ENCODE measurements at regions not wholly inside any gene's neighbourhood (a gene's known extent, or its start where the extent isn't known, plus 50 kb on each side); places are given as distances from the start of the nearest gene placed in this dataset.

- Mint-ChIP-seq H3K4me3 (no peak overlapping the region), H3K36me3 (ENCODE audit: low read depth) (no peaks in the 10 kb centered on the region), H3K4me1 (ENCODE audit: low read depth) (no peaks in the 10 kb centered on the region), H3K9me3 (no peaks in the 10 kb centered on the region), H3K27ac (no peak overlapping the region), H3K27me3 (peaks cover 23% of the 10 kb centered on the region)
Observed at GRCh38 chr17:79299349-79299748, 224.7 kb downstream of the ENGASE start.

- Mint-ChIP-seq H3K36me3 (ENCODE audit: low read depth) (no peaks in the 10 kb centered on the region), H3K27me3 (peaks cover 27% of the 10 kb centered on the region), H3K9me3 (no peaks in the 10 kb centered on the region), H3K27ac (no peak overlapping the region), H3K4me1 (ENCODE audit: low read depth) (no peaks in the 10 kb centered on the region), H3K4me3 (no peak overlapping the region)
Observed at GRCh38 chr17:79298799-79299198, 224.2 kb downstream of the ENGASE start.

DNA sequence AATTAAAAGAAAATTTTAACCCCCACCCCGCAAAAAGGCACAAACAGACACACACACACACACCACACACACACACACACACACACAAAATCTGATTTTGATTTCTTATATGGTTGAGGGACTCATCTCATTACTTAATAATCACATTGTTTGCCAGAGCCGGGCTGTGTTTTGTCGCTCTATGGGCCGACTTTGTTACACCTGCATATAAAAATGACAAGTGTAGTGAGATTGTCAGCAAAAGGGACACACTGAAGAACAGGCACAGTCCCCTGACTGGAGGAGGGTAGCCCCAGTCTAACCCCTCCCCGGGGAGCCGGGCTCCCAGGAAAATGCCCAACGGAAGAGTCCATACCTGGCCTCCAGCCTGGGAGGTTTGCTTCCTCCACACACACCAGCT is 221.6 kb downstream of the ENGASE start:
- H3K27ac Mint-ChIP-seq = no peak overlapping the region
- H3K4me3 Mint-ChIP-seq = no peak overlapping the region
- peaks cover 30% of the 10 kb centered on the region for H3K27me3 Mint-ChIP-seq
- H3K4me1 Mint-ChIP-seq (ENCODE audit: low read depth) = no peaks in the 10 kb centered on the region
- no peaks in the 10 kb centered on the region for H3K36me3 Mint-ChIP-seq (ENCODE audit: low read depth)
- no peaks in the 10 kb centered on the region for H3K9me3 Mint-ChIP-seq

DNA sequence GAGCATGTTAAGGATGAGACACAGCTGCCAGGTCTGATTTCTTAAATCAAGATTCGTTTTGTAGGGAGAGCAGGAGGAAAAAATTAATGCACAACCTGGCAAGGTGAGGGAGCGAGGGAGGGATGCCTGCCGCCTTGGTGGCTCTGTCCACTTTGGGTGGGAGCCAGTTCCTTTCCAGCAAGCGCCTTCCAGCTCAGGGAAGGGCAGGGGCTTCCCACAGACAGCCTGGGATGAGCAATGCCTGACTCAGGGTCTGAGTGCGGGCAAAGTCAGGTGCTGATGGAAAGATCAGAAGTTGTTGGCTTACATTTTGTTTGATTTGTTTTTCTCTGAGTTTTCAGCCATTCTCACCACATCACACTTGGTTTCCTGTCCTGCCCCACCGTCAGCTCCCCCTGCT is 220.7 kb downstream of the ENGASE start:
- no peak overlapping the region for H3K27ac Mint-ChIP-seq
- no peak overlapping the region for H3K4me3 Mint-ChIP-seq
- H3K4me1 Mint-ChIP-seq (ENCODE audit: low read depth) = no peaks in the 10 kb centered on the region
- H3K27me3 Mint-ChIP-seq = peaks cover 31% of the 10 kb centered on the region
- H3K9me3 Mint-ChIP-seq = no peaks in the 10 kb centered on the region
- H3K36me3 Mint-ChIP-seq (ENCODE audit: low read depth) = no peaks in the 10 kb centered on the region

DNA sequence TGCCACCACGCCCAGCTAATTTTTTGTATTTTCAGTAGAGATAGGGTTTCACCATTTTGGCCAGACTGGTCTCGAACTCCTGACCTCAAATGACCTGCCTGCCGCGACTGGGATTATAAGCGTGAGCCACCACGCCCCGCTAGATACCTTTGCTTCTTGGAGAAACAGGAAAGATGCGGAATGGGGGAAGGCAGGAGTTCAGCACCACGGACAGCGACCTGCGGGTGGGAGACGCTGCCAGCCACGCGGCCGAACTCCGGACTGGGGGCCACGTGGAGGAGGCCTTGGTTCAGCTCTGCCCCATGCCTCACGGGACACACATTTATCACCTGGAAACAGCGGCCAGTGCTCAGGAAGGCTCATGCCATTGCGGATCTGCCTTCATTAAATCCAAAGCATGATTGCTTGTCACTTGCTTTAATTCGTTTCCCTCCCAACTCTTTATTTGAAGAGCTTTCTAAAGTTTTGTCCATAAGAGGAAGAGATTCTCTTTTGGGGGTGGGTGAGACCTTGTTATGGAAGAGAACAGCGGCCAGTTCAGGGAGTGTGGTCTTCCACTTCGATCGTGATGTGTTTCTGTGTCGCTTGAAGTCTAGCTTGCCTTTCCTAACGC is 219.9 kb downstream of the ENGASE start:
- no peaks in the 10 kb centered on the region for H3K9me3 Mint-ChIP-seq
- H3K27ac Mint-ChIP-seq = no peak overlapping the region
- H3K36me3 Mint-ChIP-seq (ENCODE audit: low read depth) = no peaks in the 10 kb centered on the region
- H3K4me3 Mint-ChIP-seq = no peak overlapping the region
- H3K4me1 Mint-ChIP-seq (ENCODE audit: low read depth) = no peaks in the 10 kb centered on the region
- peaks cover 31% of the 10 kb centered on the region for H3K27me3 Mint-ChIP-seq

- H3K36me3 Mint-ChIP-seq (ENCODE audit: low read depth) = no peaks in the 10 kb centered on the region
- H3K4me1 Mint-ChIP-seq (ENCODE audit: low read depth) = no peaks in the 10 kb centered on the region
- H3K27ac Mint-ChIP-seq = no peak overlapping the region
- H3K4me3 Mint-ChIP-seq = no peak overlapping the region
- no peaks in the 10 kb centered on the region for H3K9me3 Mint-ChIP-seq
- H3K27me3 Mint-ChIP-seq = peaks cover 25% of the 10 kb centered on the region
Observed at GRCh38 chr17:79292501-79292900, 217.9 kb downstream of the ENGASE start.

GRCh38 chr17:79291391-79291790 is 216.8 kb downstream of the ENGASE start:
- Mint-ChIP-seq H3K27ac (no peak overlapping the region), H3K4me3 (no peak overlapping the region), H3K36me3 (ENCODE audit: low read depth) (no peaks in the 10 kb centered on the region), H3K9me3 (no peaks in the 10 kb centered on the region), H3K4me1 (ENCODE audit: low read depth) (no peaks in the 10 kb centered on the region), H3K27me3 (peaks cover 29% of the 10 kb centered on the region)

DNA sequence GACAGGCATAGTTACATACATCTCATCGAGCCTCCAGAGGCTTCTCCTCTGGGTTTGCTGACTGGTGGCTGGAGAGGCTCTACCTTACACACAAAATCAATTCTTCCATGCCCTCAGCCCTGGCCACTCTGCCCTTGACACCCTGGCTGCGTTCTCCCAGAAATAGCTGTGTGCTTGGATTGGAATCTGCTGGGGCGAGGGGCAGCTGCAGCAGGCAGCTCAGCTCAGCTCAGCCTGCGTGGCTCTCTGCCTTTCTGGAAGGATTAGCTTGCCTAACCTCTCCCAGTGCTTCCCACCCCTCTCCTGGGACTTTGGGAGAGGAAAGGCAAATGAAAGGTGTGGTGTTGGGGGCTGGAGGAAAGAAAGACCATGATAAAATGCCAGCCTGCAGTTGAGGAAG is 216.1 kb downstream of the ENGASE start:
- Mint-ChIP-seq H3K4me1 (ENCODE audit: low read depth) (no peaks in the 10 kb centered on the region), H3K27me3 (peaks cover 29% of the 10 kb centered on the region), H3K9me3 (no peaks in the 10 kb centered on the region), H3K27ac (no peak overlapping the region), H3K4me3 (no peak overlapping the region), H3K36me3 (ENCODE audit: low read depth) (no peaks in the 10 kb centered on the region)

GRCh38 chr17:79288950-79289349 is 214.3 kb downstream of the ENGASE start:
- Mint-ChIP-seq H3K4me3 (no peak overlapping the region), H3K27me3 (peaks cover 21% of the 10 kb centered on the region), H3K27ac (no peak overlapping the region), H3K4me1 (ENCODE audit: low read depth) (no peaks in the 10 kb centered on the region), H3K36me3 (ENCODE audit: low read depth) (no peaks in the 10 kb centered on the region), H3K9me3 (no peaks in the 10 kb centered on the region)

DNA sequence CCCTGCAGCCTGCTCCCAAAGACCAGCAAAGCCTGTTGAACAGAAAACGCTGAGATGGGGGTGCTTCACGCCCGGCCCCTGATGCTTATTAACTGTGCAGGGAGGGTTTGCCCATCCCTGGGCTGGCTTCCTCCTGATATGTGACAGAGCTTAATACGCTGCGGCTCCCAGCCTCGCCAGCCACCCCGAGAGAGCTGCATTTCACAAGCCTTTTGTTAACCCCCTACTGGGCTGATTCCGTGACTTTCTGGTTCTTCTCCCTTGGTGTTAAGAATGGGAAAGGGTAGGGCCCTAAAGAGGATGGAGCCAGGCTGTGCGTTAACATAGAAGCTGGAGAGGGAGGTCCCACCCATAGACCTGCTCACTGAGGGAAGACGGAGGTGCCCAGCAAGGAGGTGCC is 211.8 kb downstream of the ENGASE start:
- peaks cover 23% of the 10 kb centered on the region for H3K27me3 Mint-ChIP-seq
- no peaks in the 10 kb centered on the region for H3K36me3 Mint-ChIP-seq (ENCODE audit: low read depth)
- H3K27ac Mint-ChIP-seq = no peak overlapping the region
- no peaks in the 10 kb centered on the region for H3K4me1 Mint-ChIP-seq (ENCODE audit: low read depth)
- no peaks in the 10 kb centered on the region for H3K9me3 Mint-ChIP-seq
- H3K4me3 Mint-ChIP-seq = no peak overlapping the region

GRCh38 chr17:79285973-79286372 is 211.3 kb downstream of the ENGASE start:
- H3K4me3 Mint-ChIP-seq = no peak overlapping the region

GRCh38 chr17:79282294-79282693 is 207.7 kb downstream of the ENGASE start:
- Mint-ChIP-seq H3K27me3 (peaks cover 11% of the 10 kb centered on the region), H3K27ac (no peak overlapping the region), H3K9me3 (no peaks in the 10 kb centered on the region), H3K4me1 (ENCODE audit: low read depth) (no peaks in the 10 kb centered on the region), H3K4me3 (no peak overlapping the region), H3K36me3 (ENCODE audit: low read depth) (no peaks in the 10 kb centered on the region)

More at GRCh38 chr17:79285973-79286372, 211.3 kb downstream of the ENGASE start:
- Mint-ChIP-seq H3K36me3 (ENCODE audit: low read depth) (no peaks in the 10 kb centered on the region), H3K4me1 (ENCODE audit: low read depth) (no peaks in the 10 kb centered on the region), H3K27me3 (peaks cover 20% of the 10 kb centered on the region), H3K9me3 (no peaks in the 10 kb centered on the region), H3K27ac (no peak overlapping the region)

- H3K9me3 Mint-ChIP-seq = no peaks in the 10 kb centered on the region
- H3K4me1 Mint-ChIP-seq (ENCODE audit: low read depth) = no peaks in the 10 kb centered on the region
- H3K4me3 Mint-ChIP-seq = no peak overlapping the region
- H3K27me3 Mint-ChIP-seq = peaks cover 11% of the 10 kb centered on the region
- H3K27ac Mint-ChIP-seq = no peak overlapping the region
- no peaks in the 10 kb centered on the region for H3K36me3 Mint-ChIP-seq (ENCODE audit: low read depth)
Observed at GRCh38 chr17:79281803-79282202, 207.2 kb downstream of the ENGASE start.

DNA sequence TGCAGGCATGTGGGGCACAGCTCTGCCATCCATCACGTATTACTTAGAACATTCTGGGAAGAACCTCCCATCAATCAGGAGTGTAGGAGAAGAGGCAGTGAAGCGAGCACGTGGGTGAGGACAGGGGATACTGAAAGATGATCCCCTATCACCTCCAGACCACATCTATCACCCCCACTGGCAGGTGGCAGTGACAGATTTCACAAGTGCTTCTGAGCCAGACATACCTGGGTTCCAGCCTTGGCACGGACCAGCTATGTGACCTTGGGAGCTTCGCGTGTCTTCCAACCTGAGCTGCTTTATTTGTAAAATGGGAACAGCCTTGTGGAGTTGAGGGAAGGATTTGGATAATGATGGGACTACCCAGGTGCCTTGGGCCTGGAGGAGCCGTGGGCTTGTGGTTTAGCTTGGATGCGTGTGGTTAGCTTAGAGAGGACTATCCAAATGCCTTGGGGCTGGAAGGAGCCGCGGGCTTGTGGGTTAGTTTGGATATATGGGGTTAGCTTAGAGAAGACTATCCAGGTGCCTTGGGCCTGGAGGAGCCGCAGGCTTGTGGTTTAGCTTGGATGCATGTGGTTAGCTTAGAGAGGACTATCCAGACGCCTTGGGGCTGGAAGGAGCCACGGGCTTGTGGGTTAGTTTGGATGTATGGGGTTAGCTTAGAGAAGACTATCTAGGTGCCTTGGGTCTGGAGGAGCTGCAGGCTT is 206.4 kb downstream of the ENGASE start:
- Mint-ChIP-seq H3K4me3 (no peak overlapping the region), H3K27ac (no peak overlapping the region), H3K36me3 (ENCODE audit: low read depth) (no peaks in the 10 kb centered on the region), H3K9me3 (no peaks in the 10 kb centered on the region), H3K27me3 (peaks cover 7% of the 10 kb centered on the region), H3K4me1 (ENCODE audit: low read depth) (no peaks in the 10 kb centered on the region)

GRCh38 chr17:79280010-79280409 is 205.4 kb downstream of the ENGASE start:
- no peaks in the 10 kb centered on the region for H3K9me3 Mint-ChIP-seq
- no peak overlapping the region for H3K27ac Mint-ChIP-seq

GRCh38 chr17:79279320-79279719 is 204.7 kb downstream of the ENGASE start:
- H3K27me3 Mint-ChIP-seq = peaks cover 7% of the 10 kb centered on the region
- no peaks in the 10 kb centered on the region for H3K4me1 Mint-ChIP-seq (ENCODE audit: low read depth)
- no peaks in the 10 kb centered on the region for H3K9me3 Mint-ChIP-seq
- H3K36me3 Mint-ChIP-seq (ENCODE audit: low read depth) = no peaks in the 10 kb centered on the region
- no peak overlapping the region for H3K4me3 Mint-ChIP-seq
- H3K27ac Mint-ChIP-seq = no peak overlapping the region

More at GRCh38 chr17:79280010-79280409, 205.4 kb downstream of the ENGASE start:
- H3K36me3 Mint-ChIP-seq (ENCODE audit: low read depth) = no peaks in the 10 kb centered on the region
- no peak overlapping the region for H3K4me3 Mint-ChIP-seq
- H3K27me3 Mint-ChIP-seq = peaks cover 7% of the 10 kb centered on the region
- H3K4me1 Mint-ChIP-seq (ENCODE audit: low read depth) = no peaks in the 10 kb centered on the region
